ENCODE measurements at regions not wholly inside any gene's neighbourhood (a gene's known extent, or its start where the extent isn't known, plus 50 kb on each side); places are given as distances from the start of the nearest gene placed in this dataset.
"Not testable (repeated sequence)": the region's sequence is repeated elsewhere in the genome, so short reads cannot be mapped to it uniquely, and the experiment has no call there.

GRCh38 chr2:160822006-160822405, 328.4 kb upstream of the RBMS1 start:
- Mint-ChIP-seq H3K4me1 (no peaks in the 10 kb centered on the region), H3K27ac (no peak overlapping the region), H3K4me3 (no peak overlapping the region), H3K27me3 (peaks cover 2% of the 10 kb centered on the region), H3K36me3 (peaks cover 2% of the 10 kb centered on the region), H3K9me3 (peaks cover 29% of the 10 kb centered on the region)
- no peak for DNase-seq (ENCODE audit: low spot score in 2 of 2)
- ATAC-seq (ENCODE audit: low read depth), result no peak

GRCh38 chr2:160825433-160825832, 331.8 kb upstream of the RBMS1 start:
- ATAC-seq (ENCODE audit: low read depth) (no peak), DNase-seq (ENCODE audit: low spot score in 2 of 2) (no peak)
- no peaks in the 10 kb centered on the region for H3K27me3 Mint-ChIP-seq
- no peaks in the 10 kb centered on the region for H3K4me1 Mint-ChIP-seq
- H3K4me3 Mint-ChIP-seq, result no peak overlapping the region
- H3K36me3 Mint-ChIP-seq, result peaks cover 2% of the 10 kb centered on the region
- no peak overlapping the region for H3K27ac Mint-ChIP-seq
- peaks cover 30% of the 10 kb centered on the region for H3K9me3 Mint-ChIP-seq

GRCh38 chr2:160826496-160826895, 332.9 kb upstream of the RBMS1 start:
- peaks cover 32% of the 10 kb centered on the region for H3K9me3 Mint-ChIP-seq
- H3K27me3 Mint-ChIP-seq, result peaks cover 2% of the 10 kb centered on the region

GRCh38 chr2:160828076-160828475, 332.2 kb upstream of the TANK start:
- no peak overlapping the region for H3K27ac Mint-ChIP-seq
- H3K27me3 Mint-ChIP-seq, result peaks cover 2% of the 10 kb centered on the region
- DNase-seq (ENCODE audit: low spot score in 2 of 2) (no peak), ATAC-seq (ENCODE audit: low read depth) (no peak)
- H3K9me3 Mint-ChIP-seq, result peaks cover 23% of the 10 kb centered on the region
- no peaks in the 10 kb centered on the region for H3K36me3 Mint-ChIP-seq
- no peak overlapping the region for H3K4me3 Mint-ChIP-seq
- no peaks in the 10 kb centered on the region for H3K4me1 Mint-ChIP-seq

More at GRCh38 chr2:160826496-160826895, 332.9 kb upstream of the RBMS1 start:
- ATAC-seq (ENCODE audit: low read depth), result no peak
- H3K4me3 Mint-ChIP-seq, result no peak overlapping the region
- peaks cover 2% of the 10 kb centered on the region for H3K36me3 Mint-ChIP-seq
- no peaks in the 10 kb centered on the region for H3K4me1 Mint-ChIP-seq
- no peak overlapping the region for H3K27ac Mint-ChIP-seq
- DNase-seq (ENCODE audit: low spot score in 2 of 2), result no peak

GRCh38 chr2:160832381-160832780, 327.8 kb upstream of the TANK start:
- H3K27me3 Mint-ChIP-seq; H3K4me3 Mint-ChIP-seq; H3K27ac Mint-ChIP-seq; DNase-seq (ENCODE audit: low spot score in 2 of 2); ATAC-seq (ENCODE audit: low read depth); H3K9me3 Mint-ChIP-seq; H3K4me1 Mint-ChIP-seq; H3K36me3 Mint-ChIP-seq: not testable (repeated sequence)

GRCh38 chr2:160835166-160835565, 325.1 kb upstream of the TANK start:
- H3K9me3 Mint-ChIP-seq, result peaks cover 1% of the 10 kb centered on the region
- DNase-seq (ENCODE audit: low spot score in 2 of 2), result no peak
- no peak overlapping the region for H3K27ac Mint-ChIP-seq
- peaks cover 9% of the 10 kb centered on the region for H3K27me3 Mint-ChIP-seq
- ATAC-seq (ENCODE audit: low read depth), result no peak
- no peaks in the 10 kb centered on the region for H3K36me3 Mint-ChIP-seq
- H3K4me3 Mint-ChIP-seq, result no peak overlapping the region
- H3K4me1 Mint-ChIP-seq, result no peaks in the 10 kb centered on the region

GRCh38 chr2:160836755-160837154, 323.5 kb upstream of the TANK start:
- no peaks in the 10 kb centered on the region for H3K4me1 Mint-ChIP-seq

GRCh38 chr2:160837416-160837815, 322.8 kb upstream of the TANK start:
- H3K9me3 Mint-ChIP-seq, result no peaks in the 10 kb centered on the region
- H3K27ac Mint-ChIP-seq, result no peak overlapping the region
- ATAC-seq (ENCODE audit: low read depth), result no peak
- H3K27me3 Mint-ChIP-seq, result peaks cover 7% of the 10 kb centered on the region
- H3K4me3 Mint-ChIP-seq, result no peak overlapping the region
- H3K4me1 Mint-ChIP-seq, result no peaks in the 10 kb centered on the region
- no peak for DNase-seq (ENCODE audit: low spot score in 2 of 2)
- no peaks in the 10 kb centered on the region for H3K36me3 Mint-ChIP-seq

More at GRCh38 chr2:160836755-160837154, 323.5 kb upstream of the TANK start:
- Mint-ChIP-seq H3K27ac (no peak overlapping the region), H3K9me3 (no peaks in the 10 kb centered on the region), H3K4me3 (no peak overlapping the region), H3K36me3 (no peaks in the 10 kb centered on the region), H3K27me3 (peaks cover 7% of the 10 kb centered on the region)
- DNase-seq (ENCODE audit: low spot score in 2 of 2), result no peak
- no peak for ATAC-seq (ENCODE audit: low read depth)

- Mint-ChIP-seq H3K9me3 (no peaks in the 10 kb centered on the region), H3K4me3 (no peak overlapping the region), H3K27ac (no peak overlapping the region), H3K27me3 (peaks cover 7% of the 10 kb centered on the region), H3K36me3 (no peaks in the 10 kb centered on the region), H3K4me1 (no peaks in the 10 kb centered on the region)
- no peak for ATAC-seq (ENCODE audit: low read depth)
- no peak for DNase-seq (ENCODE audit: low spot score in 2 of 2)
Measured at GRCh38 chr2:160838147-160838546, 322.1 kb upstream of the TANK start.

GRCh38 chr2:160838691-160839090, 321.5 kb upstream of the TANK start:
- no peak for ATAC-seq (ENCODE audit: low read depth)
- H3K27ac Mint-ChIP-seq, result no peak overlapping the region
- no peak overlapping the region for H3K4me3 Mint-ChIP-seq
- H3K4me1 Mint-ChIP-seq, result no peaks in the 10 kb centered on the region
- peaks cover 2% of the 10 kb centered on the region for H3K9me3 Mint-ChIP-seq
- H3K36me3 Mint-ChIP-seq, result no peaks in the 10 kb centered on the region
- H3K27me3 Mint-ChIP-seq, result peaks cover 7% of the 10 kb centered on the region
- no peak for DNase-seq (ENCODE audit: low spot score in 2 of 2)

GRCh38 chr2:160842286-160842685, 317.9 kb upstream of the TANK start:
- Mint-ChIP-seq H3K4me3 (no peak overlapping the region), H3K4me1 (no peaks in the 10 kb centered on the region), H3K36me3 (no peaks in the 10 kb centered on the region), H3K9me3 (peaks cover 2% of the 10 kb centered on the region), H3K27me3 (peaks cover 3% of the 10 kb centered on the region), H3K27ac (no peak overlapping the region)
- no peak for DNase-seq (ENCODE audit: low spot score in 2 of 2)
- no peak for ATAC-seq (ENCODE audit: low read depth)

- ATAC-seq (ENCODE audit: low read depth) (no peak), DNase-seq (ENCODE audit: low spot score in 2 of 2) (no peak)
- H3K36me3 Mint-ChIP-seq, result no peaks in the 10 kb centered on the region
- no peaks in the 10 kb centered on the region for H3K9me3 Mint-ChIP-seq
- no peak overlapping the region for H3K4me3 Mint-ChIP-seq
- peaks cover 4% of the 10 kb centered on the region for H3K27me3 Mint-ChIP-seq
- H3K4me1 Mint-ChIP-seq, result no peaks in the 10 kb centered on the region
- H3K27ac Mint-ChIP-seq, result no peak overlapping the region
Measured at GRCh38 chr2:160859096-160859495, 301.1 kb upstream of the TANK start.

GRCh38 chr2:160862226-160862625, 298.0 kb upstream of the TANK start:
- ATAC-seq (ENCODE audit: low read depth), result no peak
- Mint-ChIP-seq H3K36me3 (no peaks in the 10 kb centered on the region), H3K27ac (no peak overlapping the region), H3K4me1 (no peaks in the 10 kb centered on the region), H3K4me3 (no peak overlapping the region), H3K27me3 (peaks cover 4% of the 10 kb centered on the region), H3K9me3 (no peaks in the 10 kb centered on the region)
- DNase-seq (ENCODE audit: low spot score in 2 of 2), result no peak

GRCh38 chr2:160868891-160869290, 291.3 kb upstream of the TANK start:
- no peak overlapping the region for H3K4me3 Mint-ChIP-seq
- DNase-seq (ENCODE audit: low spot score in 2 of 2) (no peak), ATAC-seq (ENCODE audit: low read depth) (no peak)
- H3K9me3 Mint-ChIP-seq, result no peaks in the 10 kb centered on the region
- peaks cover 2% of the 10 kb centered on the region for H3K27me3 Mint-ChIP-seq
- H3K4me1 Mint-ChIP-seq, result no peaks in the 10 kb centered on the region
- H3K36me3 Mint-ChIP-seq, result no peaks in the 10 kb centered on the region
- no peak overlapping the region for H3K27ac Mint-ChIP-seq

- Mint-ChIP-seq H3K27ac (no peak overlapping the region), H3K36me3 (no peaks in the 10 kb centered on the region), H3K27me3 (peaks cover 2% of the 10 kb centered on the region), H3K4me1 (no peaks in the 10 kb centered on the region), H3K4me3 (no peak overlapping the region), H3K9me3 (no peaks in the 10 kb centered on the region)
- no peak for DNase-seq (ENCODE audit: low spot score in 2 of 2)
- no peak for ATAC-seq (ENCODE audit: low read depth)
Measured at GRCh38 chr2:160869411-160869810, 290.8 kb upstream of the TANK start.

All from memory B cell (primary cell).